Astrocyte (in vitro differentiated cells and primary cell): ENCODE measurements at regions not wholly inside any gene's neighbourhood (a gene's known extent, or its start where the extent isn't known, plus 50 kb on each side); places are given as distances from the start of the nearest gene placed in this dataset.

ENCODE experiments used
- DNase-seq: peaks from one replicate; pipeline ENCODE4 v3.0.0-alpha.2; 2010; ENCODE audit warnings: low read depth
- FAIRE-seq: peaks from 2 replicates; lab custom pipeline; 2011; peaks lifted over from hg19 to GRCh38; lab: Jason Lieb, UNC
- H2AFZ ChIP-seq: 2 replicates; pipeline ENCODE4 v1.6.0; 2012; ENCODE audit warnings: low read depth, low read length, inconsistent platforms
- H3K27ac ChIP-seq: 2 replicates; pipeline ENCODE4 v1.5.1; 2011; ENCODE audit warnings: low read depth, low read length, inconsistent platforms
- H3K27me3 ChIP-seq: 2 replicates; pipeline ENCODE4 v1.6.0; 2011; ENCODE audit warnings: low read length, inconsistent platforms; ENCODE audit not compliant: insufficient read depth
- H3K36me3 ChIP-seq: 2 replicates; pipeline ENCODE4 v1.5.1; 2011; ENCODE audit warnings: low read length, inconsistent platforms; ENCODE audit not compliant: insufficient read depth
- H3K4me1 ChIP-seq: 2 replicates; pipeline ENCODE4 v1.5.1; 2011; ENCODE audit warnings: low read length, inconsistent platforms; ENCODE audit not compliant: insufficient read depth
- H3K4me2 ChIP-seq: 2 replicates; pipeline ENCODE4 v1.6.0; 2012; ENCODE audit warnings: low read length, inconsistent platforms
- H3K4me3 ChIP-seq: 2 replicates; pipeline ENCODE4 v1.5.1; 2011; ENCODE audit warnings: low read depth, mild to moderate bottlenecking, low read length, inconsistent platforms; ENCODE audit not compliant: insufficient read depth
- H3K79me2 ChIP-seq: 2 replicates; pipeline ENCODE4 v1.6.0; 2012; ENCODE audit warnings: mild to moderate bottlenecking, low read length, inconsistent platforms; ENCODE audit not compliant: insufficient read depth
- H3K9ac ChIP-seq: 2 replicates; pipeline ENCODE4 v1.6.0; 2012; ENCODE audit warnings: mild to moderate bottlenecking, low read length, inconsistent platforms
- H3K9me3 ChIP-seq: 2 replicates; pipeline ENCODE4 v1.5.1; 2012; ENCODE audit warnings: low read depth, mild to moderate bottlenecking, low read length, inconsistent platforms; ENCODE audit not compliant: insufficient read depth
- H4K20me1 ChIP-seq: 2 replicates; pipeline ENCODE4 v1.6.0; 2012; ENCODE audit warnings: low read length, inconsistent platforms; ENCODE audit not compliant: insufficient read depth
- H3K27ac Mint-ChIP-seq: one replicate; pipeline ENCODE4 v1.8.0; 2021; ENCODE audit warnings: mild to moderate bottlenecking, mixed read lengths; ENCODE audit not compliant: unreplicated experiment
- H3K27me3 Mint-ChIP-seq: one replicate; pipeline ENCODE4 v1.8.0; 2021; ENCODE audit warnings: low read depth, mixed read lengths; ENCODE audit not compliant: unreplicated experiment
- H3K36me3 Mint-ChIP-seq: one replicate; pipeline ENCODE4 v1.8.0; 2021; ENCODE audit warnings: low read depth, mixed read lengths; ENCODE audit not compliant: unreplicated experiment
- H3K4me1 Mint-ChIP-seq: one replicate; pipeline ENCODE4 v1.8.0; 2021; ENCODE audit warnings: low read depth, mixed read lengths; ENCODE audit not compliant: unreplicated experiment
- H3K4me3 Mint-ChIP-seq: one replicate; pipeline ENCODE4 v1.8.0; 2021; ENCODE audit warnings: mild to moderate bottlenecking, moderate library complexity, mixed read lengths; ENCODE audit not compliant: unreplicated experiment
- H3K9me3 Mint-ChIP-seq: one replicate; pipeline ENCODE4 v1.8.0; 2021; ENCODE audit warnings: mild to moderate bottlenecking, mixed read lengths; ENCODE audit not compliant: unreplicated experiment
- CTCF ChIP-seq: IDR thresholded peaks from 2 replicates; pipeline ENCODE4 v1.5.1; 2011; ENCODE audit warnings: low read depth, mild to moderate bottlenecking, inconsistent platforms, low read length, moderate library complexity; ENCODE audit not compliant: insufficient read depth
- EZH2 ChIP-seq: IDR thresholded peaks from 2 replicates; pipeline ENCODE4 v1.6.1; 2012; ENCODE audit warnings: mild to moderate bottlenecking, low read length, inconsistent platforms; ENCODE audit not compliant: insufficient read depth

DNA sequence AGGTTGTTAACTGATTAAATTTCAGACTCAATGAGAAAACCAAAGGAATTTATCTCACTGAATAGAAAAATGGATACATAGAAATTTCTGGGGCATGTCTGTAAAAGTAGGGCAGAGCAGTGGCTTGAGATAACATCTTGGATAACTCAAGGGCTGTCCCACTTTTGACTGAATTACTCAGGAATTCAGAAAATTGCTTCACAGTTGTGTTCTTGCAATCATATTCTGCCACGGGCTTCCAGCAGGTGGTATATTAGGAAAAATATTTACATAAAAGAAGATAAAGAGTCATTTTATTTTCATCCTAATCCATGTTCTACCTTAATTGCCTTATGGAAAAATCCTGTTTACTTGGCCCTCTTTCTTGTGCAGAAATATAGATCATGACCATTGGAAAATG is 156.4 kb upstream of the AKIRIN2 start:
- TF ChIP-seq CTCF: no peak
- TF ChIP-seq EZH2: no peak
- Histone ChIP-seq H4K20me1 (no peaks in the 10 kb centered on the region), H2AFZ (no peak overlapping the region), H3K4me2 (no peak overlapping the region), H3K36me3 (no peaks in the 10 kb centered on the region), H3K9me3 (peaks cover 3% of the 10 kb centered on the region), H3K4me3 (no peak overlapping the region), H3K79me2 (no peaks in the 10 kb centered on the region), H3K27ac (no peak overlapping the region), H3K4me1 (no peaks in the 10 kb centered on the region), H3K27me3 (no peaks in the 10 kb centered on the region), H3K9ac (no peak overlapping the region)
- H3K27ac Mint-ChIP-seq: no peak overlapping the region
- peaks cover 5% of the 10 kb centered on the region for H3K27me3 Mint-ChIP-seq
- no peak for FAIRE-seq
- peaks cover 9% of the 10 kb centered on the region for H3K9me3 Mint-ChIP-seq
- no peak overlapping the region for H3K4me3 Mint-ChIP-seq
- no peaks in the 10 kb centered on the region for H3K36me3 Mint-ChIP-seq
- DNase-seq: no peak
- peaks cover 7% of the 10 kb centered on the region for H3K4me1 Mint-ChIP-seq

DNA sequence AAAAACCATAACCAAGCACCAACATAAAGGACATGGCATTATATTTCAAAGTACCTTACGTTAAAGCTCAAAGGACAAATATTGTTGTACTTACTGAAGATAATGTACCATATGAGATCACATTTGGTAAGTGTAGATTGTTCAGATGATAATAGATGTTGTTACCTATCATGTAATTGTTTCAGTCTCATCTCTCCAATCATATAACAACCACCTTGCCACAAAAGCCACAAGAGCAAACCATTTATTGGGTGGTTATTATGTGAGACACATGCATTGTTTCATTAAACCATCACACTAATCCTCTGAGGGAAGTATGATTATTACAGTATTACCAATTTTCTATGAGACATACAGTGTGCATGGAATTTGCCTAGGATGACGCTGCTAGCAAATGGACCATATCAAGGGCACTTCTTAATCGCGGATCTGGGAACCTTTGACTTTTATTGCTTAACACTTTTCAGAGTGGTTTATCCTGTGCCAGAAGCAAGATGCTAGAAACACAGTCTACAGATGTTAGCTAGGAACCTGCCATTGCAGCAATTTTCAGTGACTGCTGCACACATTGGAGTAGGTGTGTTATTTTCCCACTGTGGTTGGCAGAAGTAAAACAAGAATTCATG is 149.8 kb upstream of the AKIRIN2 start:
- no peaks in the 10 kb centered on the region for H3K36me3 Mint-ChIP-seq

More for the DNA sequence above, 149.8 kb upstream of the AKIRIN2 start:
- no peaks in the 10 kb centered on the region for H3K79me2 ChIP-seq
- no peak for TF ChIP-seq EZH2
- TF ChIP-seq CTCF: no peak
- H3K27me3 Mint-ChIP-seq: peaks cover 8% of the 10 kb centered on the region
- H3K36me3 ChIP-seq: no peaks in the 10 kb centered on the region
- no peak overlapping the region for H3K27ac Mint-ChIP-seq
- H3K9me3 ChIP-seq: no peaks in the 10 kb centered on the region
- no peaks in the 10 kb centered on the region for H3K4me1 ChIP-seq
- H2AFZ ChIP-seq: no peak overlapping the region
- FAIRE-seq: no peak
- H3K4me3 ChIP-seq: no peak overlapping the region
- H3K4me3 Mint-ChIP-seq: no peak overlapping the region
- H3K27ac ChIP-seq: no peak overlapping the region
- no peak overlapping the region for H3K4me2 ChIP-seq
- H4K20me1 ChIP-seq: no peaks in the 10 kb centered on the region
- no peaks in the 10 kb centered on the region for H3K9me3 Mint-ChIP-seq
- DNase-seq: no peak
- H3K27me3 ChIP-seq: no peaks in the 10 kb centered on the region
- no peak overlapping the region for H3K9ac ChIP-seq
- no peaks in the 10 kb centered on the region for H3K4me1 Mint-ChIP-seq
